ENCODE measurements at regions not wholly inside any gene's neighbourhood (a gene's known extent, or its start where the extent isn't known, plus 50 kb on each side); places are given as distances from the start of the nearest gene placed in this dataset.

DNA sequence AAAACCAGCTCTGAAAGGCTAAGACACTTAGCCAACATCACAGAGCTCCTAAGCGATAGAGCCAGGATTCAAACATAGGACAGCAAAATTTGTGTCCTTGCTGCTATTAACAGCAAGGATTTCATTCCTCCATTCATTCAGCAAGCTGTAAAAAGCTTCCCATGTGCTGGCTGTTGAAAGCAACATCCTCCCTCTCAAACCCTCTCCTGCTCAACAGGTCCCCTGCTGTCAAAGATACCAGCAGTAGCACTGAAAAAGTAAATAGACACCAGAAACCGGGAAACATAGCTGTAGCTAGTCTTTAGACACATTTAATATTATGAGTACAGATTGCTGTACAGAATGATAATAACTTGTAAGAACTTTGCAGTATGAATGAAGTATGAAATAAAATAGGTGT lies 52.6 kb upstream of the ADAMTSL1 start:
- no peak for DNase-seq

DNA sequence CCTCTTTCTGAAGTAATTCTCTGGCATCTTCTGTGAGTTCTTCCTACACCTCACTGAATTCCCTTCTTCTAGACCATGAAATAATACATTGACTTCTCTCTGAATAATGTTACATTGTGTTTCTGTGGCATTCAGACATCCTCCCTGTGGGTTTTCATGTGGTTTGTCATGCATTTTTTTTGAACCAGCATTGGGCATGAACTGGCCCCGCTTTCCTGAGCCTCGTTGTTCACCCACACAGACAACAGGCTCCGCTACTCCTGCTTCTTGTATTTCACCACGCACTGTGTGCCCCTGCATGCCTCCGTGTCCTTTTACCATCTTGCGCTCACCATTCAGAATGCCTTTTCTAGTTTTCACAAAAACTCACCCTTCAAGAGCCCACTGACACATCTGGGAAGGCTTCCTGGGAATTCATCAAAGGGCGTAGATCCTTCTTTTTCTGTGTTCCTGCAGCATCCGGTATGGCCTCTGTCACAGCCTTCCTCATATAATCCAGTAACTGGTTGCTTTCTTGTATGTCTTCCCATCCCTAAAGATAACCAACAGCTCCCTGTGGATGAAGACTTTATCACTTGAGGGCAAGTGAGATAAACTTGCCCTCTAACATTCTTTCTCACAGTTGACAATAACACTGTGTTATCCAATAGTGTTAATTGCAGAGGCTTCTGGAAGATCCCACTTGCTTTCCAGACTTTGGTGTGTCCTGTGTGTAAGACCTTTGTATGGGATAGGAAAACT lies 51.5 kb upstream of the ADAMTSL1 start:
- no peak for DNase-seq

- no peak for DNase-seq
Measured at GRCh38 chr9:18423791-18424531, 50.0 kb upstream of the ADAMTSL1 start.

Measured in activated effector memory CD4-positive, alpha-beta T cell treated with Interleukin-2 at 50 U/mL for 16 hours (primary cell).